Common myeloid progenitor, CD34-positive (primary cell): ENCODE measurements at regions not wholly inside any gene's neighbourhood (a gene's known extent, or its start where the extent isn't known, plus 50 kb on each side); places are given as distances from the start of the nearest gene placed in this dataset.

Experiments used
- CTCF ChIA-PET: fragments of 350-600 bp; sonication (Branson Sonifier 250); formaldehyde crosslinking; loops from one replicate; lab custom pipeline; 2021; ENCODE audit warnings: antibody characterized with exemption; lab: Charles Lee
- POLR2A ChIA-PET: fragments of 350-600 bp; sonication (Branson Sonifier 250); formaldehyde crosslinking; loops from one replicate; lab custom pipeline; 2021; ENCODE audit warnings: antibody characterized with exemption; lab: Charles Lee
- DNase-seq, 3 donors: peaks; one replicate each; pipeline versions ENCODE4 v3.0.0 to v3.0.0-alpha.2; 2013
- H3K27ac ChIP-seq, 2 experiments: 1 replicate in 1 of 2; 2 replicates in 1 of 2; pipeline ENCODE4 v1.7.0; 2013; ENCODE audit warnings: inconsistent platforms in 2 of 2, low read length in 2 of 2, mild to moderate bottlenecking in 2 of 2, low read depth in 1 of 2, moderate library complexity in 1 of 2; ENCODE audit not compliant: severe bottlenecking in 2 of 2, insufficient read depth in 1 of 2, poor library complexity in 1 of 2
- H3K27me3 ChIP-seq, 5 experiments: replicated peaks in 2 of 5; 1 replicate in 3 of 5; 2 replicates in 2 of 5; pipeline versions ENCODE4 v1.6.1 to v1.7.0; 2013; ENCODE audit warnings: low read length in 4 of 5, mild to moderate bottlenecking in 2 of 5, moderate library complexity in 2 of 5, inconsistent platforms in 1 of 5; ENCODE audit not compliant: insufficient read depth in 5 of 5, control insufficient read depth in 4 of 5
- H3K36me3 ChIP-seq, 4 experiments: 1 replicate in 2 of 4; 2 replicates in 2 of 4; pipeline versions ENCODE4 v1.6.1 to v1.7.0; 2013; ENCODE audit warnings: low read length in 3 of 4, control low read depth in 1 of 4, mild to moderate bottlenecking in 1 of 4; ENCODE audit not compliant: control insufficient read depth in 4 of 4, insufficient read depth in 4 of 4
- H3K4me1 ChIP-seq, 4 experiments: 1 replicate in 3 of 4; 2 replicates in 1 of 4; pipeline versions ENCODE4 v1.6.1 to v1.7.1; 2013; ENCODE audit warnings: low read length in 3 of 4, mild to moderate bottlenecking in 3 of 4, control low read depth in 1 of 4, inconsistent platforms in 1 of 4, moderate library complexity in 1 of 4; ENCODE audit not compliant: control insufficient read depth in 4 of 4, insufficient read depth in 4 of 4; ENCODE audit errors: control extremely low read depth in 1 of 4
- H3K4me3 ChIP-seq, 7 experiments: 1 replicate in 4 of 7; 2 replicates in 3 of 7; pipeline versions ENCODE4 v1.5.1 to v1.7.0; 2013; ENCODE audit warnings: mild to moderate bottlenecking in 7 of 7, low read length in 6 of 7, moderate library complexity in 6 of 7, inconsistent platforms in 2 of 7, low read depth in 2 of 7, control low read depth in 1 of 7; ENCODE audit not compliant: insufficient read depth in 4 of 7, control insufficient read depth in 1 of 7; ENCODE audit errors: extremely low read depth in 1 of 7
- H3K9me3 ChIP-seq, 5 experiments: 1 replicate in 4 of 5; 2 replicates in 1 of 5; pipeline versions ENCODE4 v1.6.1 to v1.7.1; 2013; ENCODE audit warnings: low read length in 4 of 5, mild to moderate bottlenecking in 2 of 5, inconsistent platforms in 1 of 5, low read depth in 1 of 5, moderate library complexity in 1 of 5; ENCODE audit not compliant: control insufficient read depth in 4 of 5, insufficient read depth in 2 of 5; ENCODE audit errors: control extremely low read depth in 1 of 5
- WGBS: methylation state at CpG from one replicate; pipeline ENCODE4 v1.1.5; 2013; ENCODE audit not compliant: insufficient coverage; 5-methylcytosine and 5-hydroxymethylcytosine counted together

GRCh38 chr13:107860284-107860683, 355.1 kb downstream of the LIG4 start:
- H3K4me1 ChIP-seq, result no peaks in the 10 kb centered on the region
- DNase-seq, result no peak
- POLR2A ChIA-PET, result no interaction called here
- WGBS, result 100% methylated on average over 2 of the region's 3 CpGs
- H3K27me3 ChIP-seq, result peaks cover under 1 to 10% (median 3%) of the 10 kb centered on the region in 5 experiments
- H3K36me3 ChIP-seq, result no peaks in the 10 kb centered on the region
- CTCF ChIA-PET, result no interaction called here
- no peak overlapping the region for H3K4me3 ChIP-seq
- no peaks in the 10 kb centered on the region for H3K9me3 ChIP-seq
- H3K27ac ChIP-seq, result no peak overlapping the region

GRCh38 chr13:107854880-107855279, 360.5 kb downstream of the LIG4 start:
- Histone ChIP-seq H3K4me3 (no peak overlapping the region), H3K36me3 (no peaks in the 10 kb centered on the region), H3K9me3 (no peaks in the 10 kb centered on the region), H3K27me3 (no peaks in the 10 kb centered on the region), H3K27ac (no peak overlapping the region), H3K4me1 (peaks cover 0 to 2% (median 0%) of the 10 kb centered on the region in 4 experiments)
- DNase-seq, result no peak
- CTCF ChIA-PET, result no interaction called here
- POLR2A ChIA-PET, result no interaction called here
- no CpG with 5 or more reads among the region's 4 CpGs for WGBS

DNA sequence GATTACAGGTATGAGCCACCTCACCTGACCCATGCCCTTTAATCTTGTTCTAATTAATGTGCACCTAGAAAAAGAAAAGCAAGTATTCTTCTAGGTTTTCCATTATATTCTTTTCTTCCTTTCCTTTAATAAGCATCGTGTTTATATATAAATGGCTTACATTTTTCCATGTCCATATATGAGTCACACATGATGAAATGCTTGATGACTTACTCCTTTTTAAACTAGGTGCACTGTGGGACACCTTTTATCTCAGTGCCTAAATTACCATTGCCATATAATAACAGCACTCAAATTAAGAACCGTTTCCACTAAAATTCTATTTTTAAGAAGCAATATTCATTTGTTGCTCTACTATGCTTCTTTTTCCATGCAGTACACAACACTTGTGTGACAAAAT, 363.3 kb downstream of the LIG4 start:
- Histone ChIP-seq H3K27me3 (no peaks in the 10 kb centered on the region), H3K4me1 (peaks cover 0 to 2% (median 0%) of the 10 kb centered on the region in 4 experiments), H3K4me3 (no peak overlapping the region), H3K27ac (no peak overlapping the region), H3K36me3 (no peaks in the 10 kb centered on the region), H3K9me3 (no peaks in the 10 kb centered on the region)
- CTCF ChIA-PET, result no interaction called here
- 78% methylated on average over 1 of the region's 2 CpGs for WGBS
- DNase-seq, result no peak
- POLR2A ChIA-PET, result no interaction called here

GRCh38 chr13:107851670-107852069, 363.7 kb downstream of the LIG4 start:
- 80% methylated on average over 1 of the region's 3 CpGs for WGBS
- peaks cover 0 to 2% (median 0%) of the 10 kb centered on the region in 4 experiments for H3K4me1 ChIP-seq
- no peaks in the 10 kb centered on the region for H3K9me3 ChIP-seq
- ChIA-PET CTCF (no interaction called here), POLR2A (no interaction called here)
- H3K36me3 ChIP-seq, result no peaks in the 10 kb centered on the region
- no peak overlapping the region for H3K4me3 ChIP-seq
- H3K27me3 ChIP-seq, result no peaks in the 10 kb centered on the region
- H3K27ac ChIP-seq, result no peak overlapping the region
- no peak for DNase-seq

DNA sequence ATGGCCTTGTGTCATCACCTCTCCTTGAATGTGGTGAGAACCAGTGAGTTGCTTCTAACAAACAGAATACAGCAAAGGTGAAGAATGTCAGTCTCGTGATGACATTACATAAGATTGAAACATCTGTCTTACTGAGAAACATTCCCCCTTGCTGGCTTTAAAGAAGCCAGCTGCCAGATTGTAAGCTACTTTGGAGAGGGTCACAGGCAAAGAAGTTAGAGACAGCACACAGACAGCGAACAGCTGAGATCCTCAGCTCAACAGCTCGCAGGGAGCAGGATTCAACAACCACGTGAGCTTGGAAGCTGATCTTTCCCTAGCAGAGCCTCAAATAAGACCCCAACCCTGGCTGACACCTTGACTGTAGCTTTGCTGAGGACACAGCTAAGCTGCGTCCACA, 367.9 kb downstream of the LIG4 start:
- WGBS, result 94% methylated on average over 5 of the region's 5 CpGs
- ChIA-PET CTCF (no interaction called here), POLR2A (no interaction called here)
- Histone ChIP-seq H3K4me3 (no peak overlapping the region), H3K36me3 (no peaks in the 10 kb centered on the region), H3K4me1 (no peaks in the 10 kb centered on the region), H3K27ac (no peak overlapping the region), H3K9me3 (no peaks in the 10 kb centered on the region), H3K27me3 (no peaks in the 10 kb centered on the region)
- no peak for DNase-seq

DNA sequence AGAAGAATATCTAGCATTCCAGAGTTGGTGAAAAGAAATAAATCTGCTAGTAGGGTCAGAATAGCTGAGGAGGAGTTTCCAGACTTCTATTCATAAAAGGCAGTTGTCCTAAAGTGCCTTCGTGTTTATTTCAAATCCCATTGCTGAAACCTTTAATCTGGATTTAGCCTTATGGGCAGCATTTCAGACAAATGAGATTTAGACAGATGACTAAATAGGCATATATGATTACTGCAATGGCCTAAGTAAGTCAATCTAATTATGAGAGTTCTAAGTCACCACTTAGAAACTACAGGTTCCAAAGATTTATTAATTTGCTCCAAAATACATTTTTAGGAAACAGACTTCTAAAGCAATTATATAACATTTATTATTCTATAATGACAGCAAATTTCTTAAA, 368.7 kb downstream of the LIG4 start:
- Histone ChIP-seq H3K27ac (no peak overlapping the region), H3K27me3 (no peaks in the 10 kb centered on the region), H3K4me1 (no peaks in the 10 kb centered on the region), H3K9me3 (no peaks in the 10 kb centered on the region), H3K36me3 (no peaks in the 10 kb centered on the region), H3K4me3 (no peak overlapping the region)
- POLR2A ChIA-PET, result no interaction called here
- DNase-seq, result no peak
- no CpG with 5 or more reads among the region's 1 CpG for WGBS
- CTCF ChIA-PET, result no interaction called here

GRCh38 chr13:107845911-107846310, 369.4 kb downstream of the LIG4 start:
- DNase-seq, result no peak
- H3K9me3 ChIP-seq, result no peaks in the 10 kb centered on the region
- H3K27me3 ChIP-seq, result no peaks in the 10 kb centered on the region
- H3K27ac ChIP-seq, result no peak overlapping the region
- H3K4me1 ChIP-seq, result no peaks in the 10 kb centered on the region
- POLR2A ChIA-PET, result no interaction called here
- H3K4me3 ChIP-seq, result no peak overlapping the region
- 81% methylated on average over 3 of the region's 3 CpGs for WGBS
- H3K36me3 ChIP-seq, result no peaks in the 10 kb centered on the region
- CTCF ChIA-PET, result no interaction called here
